Activated CD4-positive, alpha-beta T cell treated with anti-CD3 and anti-CD28 coated beads, Interleukin-2, amount 10 ng/mL, durations not matched to agents 24 days and 14 days (primary cell): ENCODE measurements at regions not wholly inside any gene's neighbourhood (a gene's known extent, or its start where the extent isn't known, plus 50 kb on each side); places are given as distances from the start of the nearest gene placed in this dataset.

Source experiments
- DNase-seq: peaks from one replicate; pipeline ENCODE4 v3.0.0; 2022
- H3K27ac Mint-ChIP-seq: one replicate; pipeline ENCODE4 v1.8.0; 2022; ENCODE audit warnings: mild to moderate bottlenecking, mixed read lengths
- H3K27me3 Mint-ChIP-seq: one replicate; pipeline ENCODE4 v1.8.0; 2022; ENCODE audit warnings: mixed read lengths
- H3K36me3 Mint-ChIP-seq: one replicate; pipeline ENCODE4 v1.8.0; 2022; ENCODE audit warnings: low read depth, mild to moderate bottlenecking, mixed read lengths
- H3K4me1 Mint-ChIP-seq: one replicate; pipeline ENCODE4 v1.8.0; 2021; ENCODE audit warnings: mixed read lengths
- H3K4me3 Mint-ChIP-seq: one replicate; pipeline ENCODE4 v1.8.0; 2022; ENCODE audit warnings: mild to moderate bottlenecking, moderate library complexity, mixed read lengths
- H3K9me3 Mint-ChIP-seq: one replicate; pipeline ENCODE4 v1.8.0; 2021; ENCODE audit warnings: mixed read lengths
- intact Hi-C: fragments of 100-400 bp; cut with micrococcal nuclease; formaldehyde crosslinking; loops from one replicate; pipeline ENCODE4 v1.15.1; 2023

DNA sequence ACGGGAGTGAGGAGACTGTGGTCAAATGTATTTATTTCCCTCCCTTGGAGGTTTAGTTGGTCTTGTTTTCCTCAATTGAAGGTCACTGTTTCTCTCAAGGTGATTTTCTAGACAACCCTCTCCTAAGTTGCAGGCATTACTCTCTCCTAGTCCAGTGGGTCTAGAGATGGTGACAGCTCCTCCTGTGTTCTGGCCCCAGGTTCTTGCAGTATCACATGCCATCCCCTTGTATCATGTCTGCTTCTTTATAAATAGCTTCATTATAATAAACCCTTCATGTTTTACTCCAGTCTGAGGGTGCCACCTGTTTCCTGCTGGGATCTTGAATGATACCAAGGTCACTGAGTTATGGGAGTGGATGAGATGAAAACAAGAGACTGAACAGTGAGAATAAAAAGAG lies 208.0 kb upstream of the KCNN2 start:
- no peaks in the 10 kb centered on the region for H3K4me1 Mint-ChIP-seq
- no peak overlapping the region for H3K27ac Mint-ChIP-seq
- peaks cover 9% of the 10 kb centered on the region for H3K9me3 Mint-ChIP-seq
- no peak for DNase-seq
- intact Hi-C loops, result no loop called here
- H3K27me3 Mint-ChIP-seq, result no peaks in the 10 kb centered on the region
- no peaks in the 10 kb centered on the region for H3K36me3 Mint-ChIP-seq
- no peak overlapping the region for H3K4me3 Mint-ChIP-seq

DNA sequence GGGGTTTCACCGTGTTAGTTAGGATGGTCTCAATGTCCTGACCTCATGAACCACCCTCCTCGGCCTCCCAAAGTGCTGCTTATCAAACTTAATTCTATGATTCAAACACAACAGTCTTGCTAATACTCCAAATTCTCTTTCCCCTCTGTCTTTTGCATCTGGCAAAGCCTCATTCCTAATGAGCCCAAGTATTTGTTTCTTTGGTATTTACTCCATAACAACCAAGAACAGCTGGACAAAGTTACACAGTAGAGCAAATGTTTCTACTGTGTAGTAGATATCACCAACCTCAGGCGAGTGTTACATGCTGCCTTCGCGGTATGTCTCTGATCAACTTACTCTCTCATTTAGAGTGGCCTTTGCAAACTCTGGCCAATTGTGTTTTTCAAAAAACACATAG lies 195.8 kb upstream of the KCNN2 start:
- Mint-ChIP-seq H3K27me3 (no peaks in the 10 kb centered on the region), H3K4me3 (no peak overlapping the region), H3K27ac (no peak overlapping the region), H3K9me3 (no peaks in the 10 kb centered on the region), H3K4me1 (no peaks in the 10 kb centered on the region), H3K36me3 (no peaks in the 10 kb centered on the region)
- DNase-seq, result no peak
- intact Hi-C loops, result no loop called here

DNA sequence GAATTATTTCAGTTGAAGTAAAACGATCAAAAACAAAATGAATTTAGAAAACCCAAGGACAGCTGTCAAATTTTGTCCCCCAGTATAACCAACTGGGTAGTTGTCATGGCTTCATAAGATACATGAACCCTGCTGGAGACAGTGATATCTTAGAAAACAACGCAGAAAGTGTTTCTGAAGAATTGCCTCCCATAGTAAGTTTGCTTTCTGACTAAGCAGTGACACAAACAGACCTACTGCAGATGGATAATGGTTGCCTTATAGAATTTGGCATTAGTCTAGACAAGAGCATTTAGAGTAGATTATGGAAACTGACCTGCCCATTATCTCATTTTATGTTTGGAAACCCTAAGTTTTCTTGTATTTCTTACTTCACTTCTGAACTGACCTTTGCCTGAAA lies 187.7 kb upstream of the KCNN2 start:
- H3K9me3 Mint-ChIP-seq, result no peaks in the 10 kb centered on the region

DNA sequence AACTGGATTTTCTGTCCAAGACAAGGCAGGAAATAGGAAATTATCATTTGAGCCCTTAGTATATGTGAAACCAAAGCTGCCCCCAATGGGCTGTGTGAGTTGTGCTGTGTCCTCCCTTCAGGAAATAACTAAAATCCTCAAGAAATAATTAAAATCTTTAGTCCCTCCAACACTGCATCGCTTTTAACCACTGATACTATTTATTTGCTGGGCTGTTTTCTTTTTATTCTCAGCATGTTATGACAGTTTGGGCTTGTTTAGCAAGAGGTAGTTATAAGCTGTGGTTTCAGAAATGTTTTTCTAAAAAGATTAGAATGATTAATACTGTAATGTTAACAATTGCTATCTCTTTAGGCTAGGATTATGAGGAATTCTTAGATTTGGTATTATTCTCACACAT lies 187.0 kb upstream of the KCNN2 start:
- Mint-ChIP-seq H3K27ac (no peak overlapping the region), H3K4me3 (no peak overlapping the region), H3K36me3 (no peaks in the 10 kb centered on the region), H3K4me1 (no peaks in the 10 kb centered on the region), H3K27me3 (no peaks in the 10 kb centered on the region), H3K9me3 (no peaks in the 10 kb centered on the region)
- intact Hi-C loops, result no loop called here
- no peak for DNase-seq

More for the DNA sequence above, 187.7 kb upstream of the KCNN2 start:
- Mint-ChIP-seq H3K4me3 (no peak overlapping the region), H3K27me3 (no peaks in the 10 kb centered on the region), H3K4me1 (no peaks in the 10 kb centered on the region), H3K27ac (no peak overlapping the region), H3K36me3 (no peaks in the 10 kb centered on the region)
- intact Hi-C loops, result no loop called here
- no peak for DNase-seq

DNA sequence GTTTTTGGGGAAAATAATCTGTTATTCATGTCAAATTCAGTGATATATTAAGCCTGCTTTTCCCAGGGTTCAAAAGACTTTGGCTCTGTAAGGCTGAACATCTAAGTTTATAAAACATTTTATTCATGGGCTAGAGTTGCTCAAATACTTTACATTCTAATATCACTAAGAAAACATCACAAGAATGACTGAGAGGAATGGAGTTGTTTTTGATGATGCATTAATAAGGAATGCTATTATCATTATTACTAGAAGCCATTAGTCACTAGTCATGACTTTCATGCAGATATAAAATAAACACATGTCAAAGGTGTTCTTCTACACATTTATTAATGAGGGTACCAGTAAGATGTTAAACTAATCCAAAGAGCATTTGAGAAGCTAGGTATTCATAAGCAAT lies 185.5 kb upstream of the KCNN2 start:
- Mint-ChIP-seq H3K27ac (no peak overlapping the region), H3K4me1 (no peaks in the 10 kb centered on the region), H3K36me3 (no peaks in the 10 kb centered on the region), H3K4me3 (no peak overlapping the region), H3K9me3 (no peaks in the 10 kb centered on the region), H3K27me3 (no peaks in the 10 kb centered on the region)
- intact Hi-C loops, result no loop called here
- no peak for DNase-seq

DNA sequence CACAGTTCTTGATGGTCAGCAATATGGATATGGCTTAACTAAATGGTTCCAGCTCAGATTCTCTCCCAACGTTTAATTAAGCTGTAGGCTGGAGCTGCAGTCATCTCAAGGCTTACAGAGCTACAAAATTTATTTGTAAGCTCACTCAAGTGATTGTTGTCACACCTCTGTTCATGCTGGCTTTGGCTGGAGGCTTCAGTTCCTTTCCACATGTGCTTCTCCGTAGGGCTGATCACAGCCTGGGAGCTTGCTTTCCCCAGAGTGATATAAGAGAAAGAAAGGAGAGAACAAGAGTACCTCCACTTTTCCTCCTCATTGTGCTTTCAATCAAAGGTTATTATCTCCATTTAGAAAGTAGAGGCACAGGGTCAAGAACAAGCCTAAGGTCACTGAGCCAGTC lies 182.7 kb upstream of the KCNN2 start:
- H3K9me3 Mint-ChIP-seq, result no peaks in the 10 kb centered on the region
- no peak overlapping the region for H3K4me3 Mint-ChIP-seq
- H3K27me3 Mint-ChIP-seq, result no peaks in the 10 kb centered on the region
- no peaks in the 10 kb centered on the region for H3K4me1 Mint-ChIP-seq
- no peaks in the 10 kb centered on the region for H3K36me3 Mint-ChIP-seq
- intact Hi-C loops, result no loop called here
- H3K27ac Mint-ChIP-seq, result no peak overlapping the region
- DNase-seq, result no peak

DNA sequence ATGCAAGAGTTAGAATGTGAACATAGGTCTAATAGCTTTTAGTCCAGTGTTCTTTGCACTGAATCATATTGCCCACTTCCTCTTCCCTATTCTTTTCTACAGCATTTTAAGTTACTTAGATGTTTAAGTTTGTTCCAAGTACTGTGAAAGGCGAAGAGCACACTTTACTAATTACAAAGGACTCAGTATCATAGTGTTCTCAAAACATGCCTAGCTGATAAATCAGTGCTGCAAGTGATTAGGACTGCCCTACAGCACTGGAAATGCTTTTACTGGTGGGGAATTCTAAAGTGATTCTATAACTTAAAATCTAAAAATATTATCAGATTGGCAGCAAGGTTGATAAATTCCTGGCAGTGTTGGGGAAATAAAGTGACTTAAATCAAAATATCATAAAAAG lies 177.9 kb upstream of the KCNN2 start:
- Mint-ChIP-seq H3K4me3 (no peak overlapping the region), H3K27me3 (no peaks in the 10 kb centered on the region), H3K27ac (no peak overlapping the region), H3K4me1 (no peaks in the 10 kb centered on the region), H3K9me3 (peaks cover 4% of the 10 kb centered on the region), H3K36me3 (no peaks in the 10 kb centered on the region)
- intact Hi-C loops, result no loop called here
- DNase-seq, result no peak

DNA sequence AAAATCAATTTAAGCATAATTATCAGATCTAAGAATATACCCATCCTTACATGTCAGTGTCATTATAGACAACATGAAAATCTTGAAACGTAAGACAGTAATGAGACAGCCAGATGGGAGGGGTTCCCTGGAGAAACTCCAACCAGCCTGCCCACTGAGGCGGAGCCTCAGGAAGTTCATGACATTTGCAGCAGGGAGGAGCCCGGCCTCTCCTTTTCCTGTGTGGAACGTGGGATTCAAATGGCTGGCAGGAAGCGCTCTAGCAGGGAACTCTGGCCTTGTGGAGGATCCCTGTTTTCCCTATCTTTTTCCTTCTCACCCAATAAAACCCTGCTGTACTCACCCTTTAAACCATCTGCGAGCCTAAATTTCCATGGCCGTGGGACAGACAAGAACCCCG lies 176.6 kb upstream of the KCNN2 start:
- no peak for DNase-seq
- Mint-ChIP-seq H3K27me3 (no peaks in the 10 kb centered on the region), H3K4me1 (no peaks in the 10 kb centered on the region), H3K27ac (no peak overlapping the region), H3K36me3 (no peaks in the 10 kb centered on the region), H3K4me3 (no peak overlapping the region), H3K9me3 (peaks cover 4% of the 10 kb centered on the region)
- intact Hi-C loops, result no loop called here

DNA sequence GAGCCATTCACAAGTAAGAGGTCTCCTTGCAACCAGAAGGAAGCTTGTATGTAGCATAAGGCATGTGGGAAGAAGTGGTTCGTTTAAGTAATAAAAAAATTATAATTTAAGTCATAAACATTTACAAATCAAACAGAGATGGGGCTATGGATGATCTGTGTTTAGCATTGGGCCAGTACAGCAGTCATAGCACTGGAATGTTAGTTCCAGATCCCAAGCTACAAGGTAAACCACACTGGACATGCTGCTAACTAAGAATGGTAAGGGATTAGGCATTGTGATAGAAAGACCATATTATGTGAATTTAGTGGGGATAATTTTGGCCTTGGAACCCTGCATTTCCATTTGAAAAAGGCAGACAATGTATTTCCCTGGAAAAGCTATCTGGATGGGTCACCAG lies 170.4 kb upstream of the KCNN2 start:
- no peak for DNase-seq
- Mint-ChIP-seq H3K27ac (no peak overlapping the region), H3K27me3 (no peaks in the 10 kb centered on the region), H3K9me3 (no peaks in the 10 kb centered on the region), H3K36me3 (no peaks in the 10 kb centered on the region), H3K4me3 (no peak overlapping the region), H3K4me1 (no peaks in the 10 kb centered on the region)
- intact Hi-C loops, result no loop called here

DNA sequence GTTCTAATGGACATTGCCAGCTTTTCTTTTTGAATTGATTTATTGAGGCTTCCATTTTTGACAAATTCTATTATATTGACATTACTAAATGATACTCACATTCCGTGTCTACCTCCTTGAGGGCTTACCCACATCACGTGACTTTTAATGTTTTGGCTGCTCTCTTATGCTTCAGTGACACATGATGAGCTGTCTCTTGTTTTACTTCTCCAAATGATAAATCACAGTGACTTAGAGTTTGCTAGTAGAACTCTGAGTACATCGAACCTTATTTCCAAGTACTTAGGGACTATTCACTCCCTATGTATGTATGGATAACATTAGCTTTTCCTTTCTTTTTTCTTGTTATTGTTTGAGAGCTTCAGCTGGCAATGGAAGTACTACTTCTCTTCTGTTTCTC lies 169.8 kb upstream of the KCNN2 start:
- H3K27me3 Mint-ChIP-seq, result no peaks in the 10 kb centered on the region
- no peak overlapping the region for H3K4me3 Mint-ChIP-seq
- H3K36me3 Mint-ChIP-seq, result no peaks in the 10 kb centered on the region
- H3K4me1 Mint-ChIP-seq, result no peaks in the 10 kb centered on the region
- no peak overlapping the region for H3K27ac Mint-ChIP-seq
- intact Hi-C loops, result no loop called here
- H3K9me3 Mint-ChIP-seq, result no peaks in the 10 kb centered on the region
- no peak for DNase-seq

DNA sequence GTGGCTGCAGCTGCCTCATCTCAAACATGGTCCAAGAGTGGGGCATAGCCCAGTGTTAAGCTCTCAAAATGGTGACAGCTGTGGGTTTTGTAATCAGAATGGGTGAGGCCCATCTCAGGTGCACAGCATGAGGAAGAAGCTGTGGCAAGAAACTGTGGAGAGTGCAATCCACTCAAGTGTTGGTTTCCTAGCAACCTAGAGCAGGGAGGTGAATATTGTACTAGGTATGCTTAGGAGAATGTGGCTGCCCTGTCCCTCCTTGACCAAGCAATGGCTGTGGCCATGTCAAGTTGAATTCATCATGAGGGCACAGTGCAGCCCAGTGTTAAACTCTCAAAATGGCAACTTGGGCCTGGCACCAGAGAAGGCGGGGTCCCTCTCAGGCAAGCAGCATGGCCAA lies 160.5 kb upstream of the KCNN2 start:
- no peaks in the 10 kb centered on the region for H3K27me3 Mint-ChIP-seq
- no peaks in the 10 kb centered on the region for H3K4me1 Mint-ChIP-seq
- intact Hi-C loops, result no loop called here
- no peaks in the 10 kb centered on the region for H3K36me3 Mint-ChIP-seq
- no peak for DNase-seq
- H3K27ac Mint-ChIP-seq, result no peak overlapping the region
- H3K9me3 Mint-ChIP-seq, result no peaks in the 10 kb centered on the region
- no peak overlapping the region for H3K4me3 Mint-ChIP-seq

DNA sequence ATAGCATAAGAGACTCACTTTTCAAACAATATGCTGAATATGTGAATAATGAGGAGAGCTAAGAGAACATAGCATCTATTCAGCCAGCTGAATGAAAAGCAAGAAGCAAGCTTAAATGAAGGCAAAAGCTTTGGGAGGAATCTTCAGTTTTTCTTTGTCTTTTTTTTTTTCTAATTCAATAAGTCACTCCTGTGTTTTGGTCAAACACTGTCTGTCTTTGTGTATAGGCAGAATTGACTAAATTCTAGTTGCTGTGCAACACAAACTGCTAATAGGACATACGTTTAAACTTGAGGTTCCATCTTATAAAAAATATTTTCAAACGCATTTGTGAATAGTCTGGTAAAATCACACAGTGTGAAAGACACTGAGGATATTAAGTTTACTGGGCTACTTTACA lies 156.9 kb upstream of the KCNN2 start:
- no peaks in the 10 kb centered on the region for H3K4me1 Mint-ChIP-seq
- intact Hi-C loops, result no loop called here
- DNase-seq, result no peak

DNA sequence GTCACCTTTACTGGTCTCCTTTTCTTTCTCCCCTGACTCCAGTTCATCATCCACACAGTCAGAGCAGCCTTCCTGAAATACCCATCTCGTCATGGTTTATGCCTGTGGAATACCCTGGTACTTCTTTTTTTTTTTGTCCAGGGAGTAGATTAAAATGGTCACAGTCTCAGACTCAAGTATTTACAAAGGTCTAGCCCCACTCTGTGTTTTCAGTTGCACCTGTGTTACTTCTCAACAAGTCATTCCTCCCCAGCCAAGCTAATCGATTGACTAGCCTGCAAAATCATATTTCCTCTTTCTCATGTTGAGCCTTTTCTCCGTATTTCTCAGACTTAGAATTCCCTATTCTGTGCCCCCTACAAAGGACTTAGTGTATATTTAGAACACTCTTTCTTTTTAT lies 155.2 kb upstream of the KCNN2 start:
- no peaks in the 10 kb centered on the region for H3K27me3 Mint-ChIP-seq
- no peak overlapping the region for H3K4me3 Mint-ChIP-seq
- no peaks in the 10 kb centered on the region for H3K9me3 Mint-ChIP-seq
- H3K36me3 Mint-ChIP-seq, result no peaks in the 10 kb centered on the region
- H3K4me1 Mint-ChIP-seq, result no peaks in the 10 kb centered on the region
- intact Hi-C loops, result no loop called here
- no peak overlapping the region for H3K27ac Mint-ChIP-seq
- DNase-seq, result no peak

More for the DNA sequence above, 156.9 kb upstream of the KCNN2 start:
- Mint-ChIP-seq H3K27ac (no peak overlapping the region), H3K4me3 (no peak overlapping the region), H3K9me3 (no peaks in the 10 kb centered on the region), H3K36me3 (no peaks in the 10 kb centered on the region), H3K27me3 (no peaks in the 10 kb centered on the region)

DNA sequence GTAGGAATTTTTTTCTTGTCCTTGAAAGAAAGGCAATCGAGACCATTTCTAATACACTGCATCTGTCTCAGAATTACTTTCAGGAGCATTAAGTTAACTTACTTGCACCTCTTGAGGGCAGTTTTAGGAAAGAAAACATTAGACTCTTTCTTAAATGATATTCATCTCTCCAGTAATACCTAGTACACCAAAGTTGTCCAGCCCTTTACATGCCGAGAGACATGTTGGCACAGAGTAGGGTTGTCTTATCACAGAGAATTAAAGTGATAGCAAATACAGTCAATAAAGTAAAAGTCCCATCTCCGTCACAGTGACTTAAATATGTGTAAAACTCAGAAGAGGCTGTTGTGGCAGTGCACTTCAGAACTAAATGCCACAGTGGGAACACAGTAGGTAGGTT lies 154.3 kb upstream of the KCNN2 start:
- Mint-ChIP-seq H3K27me3 (no peaks in the 10 kb centered on the region), H3K27ac (no peak overlapping the region), H3K4me1 (no peaks in the 10 kb centered on the region), H3K36me3 (no peaks in the 10 kb centered on the region), H3K4me3 (no peak overlapping the region), H3K9me3 (no peaks in the 10 kb centered on the region)
- intact Hi-C loops, result no loop called here
- no peak for DNase-seq

DNA sequence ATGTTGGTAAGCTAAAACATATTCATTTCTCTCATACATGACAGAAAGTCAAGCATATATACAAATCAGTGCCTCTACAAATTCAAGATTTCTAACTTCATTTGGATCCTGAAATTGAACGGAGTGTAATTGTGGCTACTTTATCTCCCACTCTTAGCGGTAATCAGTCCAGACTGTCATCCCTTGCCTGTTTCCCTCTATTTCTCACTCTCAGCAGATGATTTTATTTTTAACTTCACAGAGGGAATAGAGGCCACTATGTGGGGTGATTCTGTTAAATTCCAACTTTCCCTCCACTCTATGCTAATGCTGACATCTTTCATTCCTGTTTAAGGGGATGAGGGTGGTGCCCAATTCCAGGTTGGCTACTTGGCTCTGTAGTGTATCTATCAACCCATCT lies 153.8 kb upstream of the KCNN2 start:
- DNase-seq, result no peak
- Mint-ChIP-seq H3K27me3 (no peaks in the 10 kb centered on the region), H3K9me3 (no peaks in the 10 kb centered on the region), H3K4me3 (no peak overlapping the region), H3K4me1 (no peaks in the 10 kb centered on the region), H3K27ac (no peak overlapping the region), H3K36me3 (no peaks in the 10 kb centered on the region)
- intact Hi-C loops, result no loop called here

DNA sequence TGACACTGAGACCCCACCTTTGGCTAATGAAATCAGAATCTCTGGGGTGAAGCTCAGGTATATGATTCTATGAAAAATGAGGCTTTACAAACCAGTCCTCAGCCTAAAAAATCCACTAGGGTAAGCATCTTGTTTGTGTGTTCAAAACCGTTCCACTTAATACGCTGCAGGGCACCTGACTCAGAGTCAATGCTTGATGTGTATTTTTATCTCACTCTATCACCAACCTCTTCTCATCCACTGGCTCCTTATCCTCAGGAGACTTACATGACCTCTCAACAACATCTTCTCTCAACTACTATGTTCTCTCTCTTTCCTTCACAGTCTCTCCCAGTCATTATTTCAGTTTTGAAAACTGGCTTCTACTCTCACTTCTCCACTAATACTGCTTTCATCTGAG lies 153.3 kb upstream of the KCNN2 start:
- intact Hi-C loops, result no loop called here
- Mint-ChIP-seq H3K4me3 (no peak overlapping the region), H3K36me3 (no peaks in the 10 kb centered on the region), H3K9me3 (no peaks in the 10 kb centered on the region), H3K27ac (no peak overlapping the region), H3K4me1 (no peaks in the 10 kb centered on the region), H3K27me3 (no peaks in the 10 kb centered on the region)
- no peak for DNase-seq
